HG03135 (cell line): ENCODE measurements at regions not wholly inside any gene's neighbourhood (a gene's known extent, or its start where the extent isn't known, plus 50 kb on each side); places are given as distances from the start of the nearest gene placed in this dataset.
"Not testable (repeated sequence)": the region's sequence is repeated elsewhere in the genome, so short reads cannot be mapped to it uniquely, and the experiment has no call there.

ENCODE experiments used
- ATAC-seq: cut with Tn5 transposase; IDR thresholded peaks from one replicate; pipeline ENCODE4 v1.9.1; 2021; ENCODE audit warnings: mild to moderate bottlenecking, moderate library complexity; ENCODE audit not compliant: unreplicated experiment

- no peak for ATAC-seq
Measured at GRCh38 chr22:33971561-33971961, 51.3 kb upstream of the LARGE1 start.

- ATAC-seq: no peak
Measured at GRCh38 chr22:33975841-33976240, 55.6 kb upstream of the LARGE1 start.

- ATAC-seq: no peak
Measured at GRCh38 chr22:33983558-33983957, 63.3 kb upstream of the LARGE1 start.

- ATAC-seq: no peak
Measured at GRCh38 chr22:33984211-33984610, 63.9 kb upstream of the LARGE1 start.

GRCh38 chr22:33984656-33985285 is 64.5 kb upstream of the LARGE1 start:
- no peak for ATAC-seq

GRCh38 chr22:33985506-33985905 is 65.2 kb upstream of the LARGE1 start:
- ATAC-seq: no peak

GRCh38 chr22:33986167-33986771 is 66.0 kb upstream of the LARGE1 start:
- ATAC-seq: no peak

GRCh38 chr22:33986954-33987353 is 66.7 kb upstream of the LARGE1 start:
- ATAC-seq: no peak

GRCh38 chr22:33989263-33989662 is 69.0 kb upstream of the LARGE1 start:
- ATAC-seq: not testable (repeated sequence)

- ATAC-seq: no peak
Measured at GRCh38 chr22:33991620-33992019, 71.3 kb upstream of the LARGE1 start.

GRCh38 chr22:33996824-33997223 is 76.5 kb upstream of the LARGE1 start:
- no peak for ATAC-seq

- no peak for ATAC-seq
Measured at GRCh38 chr22:34000879-34001526, 80.7 kb upstream of the LARGE1 start.

GRCh38 chr22:34001701-34002466 is 81.6 kb upstream of the LARGE1 start:
- no peak for ATAC-seq

GRCh38 chr22:34004058-34004457 is 83.8 kb upstream of the LARGE1 start:
- ATAC-seq: no peak

GRCh38 chr22:34010259-34010658 is 90.0 kb upstream of the LARGE1 start:
- ATAC-seq: no peak

GRCh38 chr22:34015642-34016041 is 95.4 kb upstream of the LARGE1 start:
- no peak for ATAC-seq

GRCh38 chr22:34017205-34017604 is 96.9 kb upstream of the LARGE1 start:
- no peak for ATAC-seq

GRCh38 chr22:34019190-34019845 is 99.0 kb upstream of the LARGE1 start:
- no peak for ATAC-seq

- ATAC-seq: no peak
Measured at GRCh38 chr22:34035209-34035608, 114.9 kb upstream of the LARGE1 start.

- ATAC-seq: no peak
Measured at GRCh38 chr22:34036931-34037330, 116.7 kb upstream of the LARGE1 start.
